Endodermal cell (in vitro differentiated cells): ENCODE measurements at regions not wholly inside any gene's neighbourhood (a gene's known extent, or its start where the extent isn't known, plus 50 kb on each side); places are given as distances from the start of the nearest gene placed in this dataset.
"Not testable (repeated sequence)": the region's sequence is repeated elsewhere in the genome, so short reads cannot be mapped to it uniquely, and the experiment has no call there.

Experiments used
- DNase-seq: peaks from one replicate; pipeline ENCODE4 v3.0.0-alpha.2; 2017
- H3K27ac ChIP-seq: 2 replicates; pipeline ENCODE4 v1.5.1; 2013; ENCODE audit warnings: mild to moderate bottlenecking, low read depth, low read length, moderate library complexity
- H3K27me3 ChIP-seq: 2 replicates; pipeline ENCODE4 v1.6.1; 2013; ENCODE audit warnings: mild to moderate bottlenecking, low read length, moderate library complexity; ENCODE audit not compliant: insufficient read depth, control insufficient read depth, poor library complexity, severe bottlenecking
- H3K36me3 ChIP-seq: 2 replicates; pipeline ENCODE4 v1.7.0; 2013; ENCODE audit warnings: mild to moderate bottlenecking, low read length, moderate library complexity; ENCODE audit not compliant: control insufficient read depth, insufficient read depth
- H3K4me1 ChIP-seq: one replicate; pipeline ENCODE4 v1.7.0; 2013; ENCODE audit warnings: low read length; ENCODE audit not compliant: control insufficient read depth, insufficient read depth
- H3K4me3 ChIP-seq: 2 replicates; pipeline ENCODE4 v1.5.1; 2013; ENCODE audit warnings: mild to moderate bottlenecking, low read length, moderate library complexity
- H3K9ac ChIP-seq: 2 replicates; pipeline ENCODE4 v1.6.1; 2013; ENCODE audit warnings: mild to moderate bottlenecking, low read length, moderate library complexity; ENCODE audit not compliant: poor library complexity, severe bottlenecking; ENCODE audit errors: extremely low read depth
- H3K9me3 ChIP-seq: 2 replicates; pipeline ENCODE4 v1.6.1; 2013; ENCODE audit warnings: mild to moderate bottlenecking, low read length, moderate library complexity; ENCODE audit not compliant: control insufficient read depth
- H3K27ac Mint-ChIP-seq: 2 replicates; pipeline ENCODE4 v1.8.0; 2020; ENCODE audit warnings: mixed read lengths
- H3K27me3 Mint-ChIP-seq: 2 replicates; pipeline ENCODE4 v1.8.0; 2021; ENCODE audit warnings: mild to moderate bottlenecking, mixed read lengths; ENCODE audit not compliant: insufficient read depth
- H3K36me3 Mint-ChIP-seq: 2 replicates; pipeline ENCODE4 v1.8.0; 2020; ENCODE audit warnings: low read depth, mixed read lengths
- H3K4me1 Mint-ChIP-seq: 2 replicates; pipeline ENCODE4 v1.8.0; 2020; ENCODE audit warnings: mixed read lengths
- H3K4me3 Mint-ChIP-seq: 2 replicates; pipeline ENCODE4 v1.8.0; 2020; ENCODE audit warnings: mild to moderate bottlenecking, moderate library complexity, mixed read lengths
- H3K9me3 Mint-ChIP-seq: 2 replicates; pipeline ENCODE4 v1.8.0; 2020; ENCODE audit warnings: mild to moderate bottlenecking, mixed read lengths
- CTCF ChIP-seq: fragments of 200-600 bp; sonication (generic); conservative IDR thresholded peaks from 2 replicates; pipeline ENCODE4 v1.5.0; 2021; ENCODE audit warnings: antibody characterized with exemption, mild to moderate bottlenecking
- WGBS, 2 experiments: methylation state at CpG; one replicate each; pipeline versions ENCODE4 v1.1.5 to v1.1.7; 2013; ENCODE audit warnings: missing lambda C conversion rate in 2 of 2, mixed read lengths in 1 of 2; ENCODE audit not compliant: insufficient coverage in 1 of 2, insufficient read length in 1 of 2; 5-methylcytosine and 5-hydroxymethylcytosine counted together

- Mint-ChIP-seq H3K36me3 (no peaks in the 10 kb centered on the region), H3K4me1 (peaks cover 12% of the 10 kb centered on the region), H3K4me3 (no peak overlapping the region), H3K27me3 (peaks cover 22% of the 10 kb centered on the region), H3K9me3 (peaks cover 16% of the 10 kb centered on the region), H3K27ac (no peak overlapping the region)
- Histone ChIP-seq H3K9ac (no peak overlapping the region), H3K4me1 (no peaks in the 10 kb centered on the region), H3K4me3 (no peak overlapping the region), H3K27ac (no peak overlapping the region), H3K9me3 (no peaks in the 10 kb centered on the region), H3K27me3 (peaks cover 10% of the 10 kb centered on the region), H3K36me3 (no peaks in the 10 kb centered on the region)
- DNase-seq: no peak
- no peak for TF ChIP-seq CTCF
- WGBS, 2 experiments: 90 to 94% methylated on average over 2 to 8 of the region's 8 CpGs
Measured at GRCh38 chr3:34075975-34076374, 277.5 kb downstream of the PDCD6IP start.

GRCh38 chr3:34077417-34078195 is 279.2 kb downstream of the PDCD6IP start:
- no peak overlapping the region for H3K4me3 ChIP-seq
- Mint-ChIP-seq H3K9me3 (peaks cover 22% of the 10 kb centered on the region), H3K27me3 (peaks cover 8% of the 10 kb centered on the region), H3K36me3 (no peaks in the 10 kb centered on the region), H3K4me3 (no peak overlapping the region), H3K27ac (no peak overlapping the region), H3K4me1 (peaks cover 12% of the 10 kb centered on the region)
- peak overlapping the region; percentile 36 for H3K27ac ChIP-seq
- WGBS, 2 experiments: 86 to 88% methylated on average over 9 to 13 of the region's 13 CpGs
- TF ChIP-seq CTCF: no peak
- H3K36me3 ChIP-seq: no peaks in the 10 kb centered on the region
- no peaks in the 10 kb centered on the region for H3K9me3 ChIP-seq
- no peaks in the 10 kb centered on the region for H3K27me3 ChIP-seq
- H3K9ac ChIP-seq: no peak overlapping the region
- H3K4me1 ChIP-seq: no peaks in the 10 kb centered on the region
- no peak for DNase-seq

- peaks cover 22% of the 10 kb centered on the region for H3K9me3 Mint-ChIP-seq
- no peaks in the 10 kb centered on the region for H3K36me3 Mint-ChIP-seq
- no peaks in the 10 kb centered on the region for H3K4me1 ChIP-seq
- no peak overlapping the region for H3K9ac ChIP-seq
- H3K27me3 ChIP-seq: no peaks in the 10 kb centered on the region
- H3K27ac ChIP-seq: no peak overlapping the region
- no peak for DNase-seq
- no peak overlapping the region for H3K4me3 Mint-ChIP-seq
- H3K36me3 ChIP-seq: no peaks in the 10 kb centered on the region
- H3K4me1 Mint-ChIP-seq: peaks cover 4% of the 10 kb centered on the region
- peaks cover 6% of the 10 kb centered on the region for H3K27me3 Mint-ChIP-seq
- no peaks in the 10 kb centered on the region for H3K9me3 ChIP-seq
- 75% methylated on average over 2 of the region's 2 CpGs; no CpG with 5 or more reads in 1 of the 2 experiments for WGBS, 2 experiments
- no peak overlapping the region for H3K4me3 ChIP-seq
- no peak overlapping the region for H3K27ac Mint-ChIP-seq
- TF ChIP-seq CTCF: no peak
Measured at GRCh38 chr3:34078418-34078817, 280.0 kb downstream of the PDCD6IP start.

- WGBS, 2 experiments: 94 to 100% methylated on average over 2 to 3 of the region's 3 CpGs
- H3K4me3 Mint-ChIP-seq, H3K9ac ChIP-seq: not testable (repeated sequence)
Measured at GRCh38 chr3:34079849-34080248, 281.4 kb downstream of the PDCD6IP start.

GRCh38 chr3:34090379-34090778 is 291.9 kb downstream of the PDCD6IP start:
- H3K36me3 Mint-ChIP-seq: peaks cover 13% of the 10 kb centered on the region
- not testable (repeated sequence) for H3K4me3 ChIP-seq, H3K4me1 Mint-ChIP-seq, H3K9ac ChIP-seq, H3K4me1 ChIP-seq, H3K36me3 ChIP-seq, H3K27ac Mint-ChIP-seq, H3K4me3 Mint-ChIP-seq, H3K27me3 ChIP-seq, H3K27ac ChIP-seq
- peaks cover 11% of the 10 kb centered on the region for H3K27me3 Mint-ChIP-seq
- DNase-seq: peak; percentile 13
- peaks cover 29% of the 10 kb centered on the region for H3K9me3 ChIP-seq
- H3K9me3 Mint-ChIP-seq: peaks cover 72% of the 10 kb centered on the region
- WGBS, 2 experiments: 93 to 97% methylated on average over 4 to 7 of the region's 7 CpGs

More at GRCh38 chr3:34079849-34080248, 281.4 kb downstream of the PDCD6IP start:
- H3K4me3 ChIP-seq, H3K4me1 ChIP-seq, H3K36me3 Mint-ChIP-seq, H3K9me3 ChIP-seq, DNase-seq, H3K27ac ChIP-seq, H3K36me3 ChIP-seq, H3K27me3 Mint-ChIP-seq, H3K4me1 Mint-ChIP-seq, H3K27ac Mint-ChIP-seq, H3K27me3 ChIP-seq: not testable (repeated sequence)
- peaks cover 34% of the 10 kb centered on the region for H3K9me3 Mint-ChIP-seq
